ENCODE measurements at regions not wholly inside any gene's neighbourhood (a gene's known extent, or its start where the extent isn't known, plus 50 kb on each side); places are given as distances from the start of the nearest gene placed in this dataset.

GRCh38 chr5:135761746-135762145 is 72.7 kb upstream of the SLC25A48 start:
- POLR2A ChIA-PET, result no interaction called here
- H2AFZ ChIP-seq (ENCODE audit: low read depth), result no peak overlapping the region
- no peak overlapping the region for H3K4me2 ChIP-seq
- H3K4me3 ChIP-seq (ENCODE audit: low read depth in 2 of 2, low read length in 1 of 2), result no peak overlapping the region
- 10% methylated on average over 6 of the region's 6 CpGs for WGBS (ENCODE audit: low lambda C conversion rate)
- no peaks in the 10 kb centered on the region for H3F3A ChIP-seq (replicated peaks; ENCODE audit: insufficient read depth)
- TF ChIP-seq USF2 (IDR thresholded peaks at IDR 0.05; ENCODE audit: borderline replicate concordance, low read depth, low read length) (no peak), USF1 (IDR thresholded peaks at IDR 0.05; ENCODE audit: borderline replicate concordance, low read depth) (no peak)
- no peaks in the 10 kb centered on the region for H3K79me2 ChIP-seq (ENCODE audit: insufficient read depth)
- DNase-seq, result no peak
- H3K27ac ChIP-seq (ENCODE audit: low read depth in 2 of 2, low read length in 1 of 2), result no peak overlapping the region
- H3K9me2 ChIP-seq, result no peaks in the 10 kb centered on the region
- H4K20me1 ChIP-seq (ENCODE audit: insufficient read depth), result no peaks in the 10 kb centered on the region
- no peak overlapping the region for H3K9ac ChIP-seq
- no peaks in the 10 kb centered on the region; the same call in 1 of the 2 replicates for H3K27me3 ChIP-seq (ENCODE audit: insufficient read depth)
- no peaks in the 10 kb centered on the region for H3K9me3 ChIP-seq
- H3K4me1 ChIP-seq (ENCODE audit: control insufficient read depth in 1 of 2, insufficient read depth in 2 of 2, low read depth in 1 of 2, low read length in 1 of 2), result no peaks in the 10 kb centered on the region
- no peaks in the 10 kb centered on the region for H3K36me3 ChIP-seq (replicated peaks in 1 of 2; ENCODE audit: control insufficient read depth in 1 of 2, insufficient read depth in 2 of 2, low read length in 1 of 2)
- CTCF ChIA-PET, result interaction anchor here (1.2 kb wide), 1 partner anchor 69 kb away, joined by 3 read pairs; no protein-coding TSS in a partner anchor

- no peaks in the 10 kb centered on the region for H3K79me2 ChIP-seq (ENCODE audit: insufficient read depth)
- no peak overlapping the region for H2AFZ ChIP-seq (ENCODE audit: low read depth)
- no peaks in the 10 kb centered on the region for H3K9me2 ChIP-seq
- no peak overlapping the region for H3K4me3 ChIP-seq (ENCODE audit: low read depth in 2 of 2, low read length in 1 of 2)
- no peaks in the 10 kb centered on the region for H4K20me1 ChIP-seq (ENCODE audit: insufficient read depth)
- no peak overlapping the region for H3K27ac ChIP-seq (ENCODE audit: low read depth in 2 of 2, low read length in 1 of 2)
- WGBS (ENCODE audit: low lambda C conversion rate), result 41% methylated on average over 5 of the region's 5 CpGs
- TF ChIP-seq YY1 (IDR thresholded peaks at IDR 0.05; ENCODE audit: low read depth) (no peak), POLR2AphosphoS5 (IDR thresholded peaks at IDR 0.05; ENCODE audit: low read depth, low read length) (no peak), MEF2A (IDR thresholded peaks at IDR 0.05; ENCODE audit: borderline replicate concordance, low read depth) (no peak), ZBTB33 (IDR thresholded peaks at IDR 0.05; ENCODE audit: borderline replicate concordance, low read depth) (no peak), GABPA (IDR thresholded peaks at IDR 0.05; ENCODE audit: low read depth) (no peak), RAD21 (IDR thresholded peaks at IDR 0.05; ENCODE audit: low read length) (no peak), FOXM1 (IDR thresholded peaks at IDR 0.05; ENCODE audit: low read depth) (no peak), EP300 (IDR thresholded peaks at IDR 0.05; ENCODE audit: borderline replicate concordance in 1 of 2, low read depth in 1 of 2, low read length in 1 of 2) (no peak), TCF12 (IDR thresholded peaks at IDR 0.05) (no peak), IRF3 (IDR thresholded peaks at IDR 0.05; ENCODE audit: low read depth, low read length) (no peak)
- H3K36me3 ChIP-seq (replicated peaks in 1 of 2; ENCODE audit: control insufficient read depth in 1 of 2, insufficient read depth in 2 of 2, low read length in 1 of 2), result no peaks in the 10 kb centered on the region
- no peak overlapping the region for H3K4me2 ChIP-seq
- no peak overlapping the region for H3K9ac ChIP-seq
- no peaks in the 10 kb centered on the region for H3K4me1 ChIP-seq (ENCODE audit: control insufficient read depth in 1 of 2, insufficient read depth in 2 of 2, low read depth in 1 of 2, low read length in 1 of 2)
- no peaks in the 10 kb centered on the region for H3F3A ChIP-seq (replicated peaks; ENCODE audit: insufficient read depth)
- no peaks in the 10 kb centered on the region; the same call in 1 of the 2 replicates for H3K27me3 ChIP-seq (ENCODE audit: insufficient read depth)
- no peak for DNase-seq
- CTCF ChIA-PET, result no interaction called here
- no peaks in the 10 kb centered on the region for H3K9me3 ChIP-seq
- POLR2A ChIA-PET, result no interaction called here
These were observed 75.2 kb upstream of the SLC25A48 start for GRCh38 chr5:135759149-135759784.
